ENCODE measurements at regions not wholly inside any gene's neighbourhood (a gene's known extent, or its start where the extent isn't known, plus 50 kb on each side); places are given as distances from the start of the nearest gene placed in this dataset.

GRCh38 chr22:27462190-27462589 lies 339.4 kb downstream of the MN1 start:
- DNase-seq (ENCODE audit: low read depth): no peak
- no peak for TF ChIP-seq CTCF (conservative IDR thresholded peaks at IDR 0.05; ENCODE audit: low read depth, low read length)
- no peak overlapping the region for H3K4me3 ChIP-seq (ENCODE audit: low read length)

- DNase-seq (ENCODE audit: low read depth): no peak
- no peak for TF ChIP-seq CTCF (conservative IDR thresholded peaks at IDR 0.05; ENCODE audit: low read depth, low read length)
- H3K4me3 ChIP-seq (ENCODE audit: low read length): no peak overlapping the region
Observed at GRCh38 chr22:27463121-27463660, 338.4 kb downstream of the MN1 start.

DNA sequence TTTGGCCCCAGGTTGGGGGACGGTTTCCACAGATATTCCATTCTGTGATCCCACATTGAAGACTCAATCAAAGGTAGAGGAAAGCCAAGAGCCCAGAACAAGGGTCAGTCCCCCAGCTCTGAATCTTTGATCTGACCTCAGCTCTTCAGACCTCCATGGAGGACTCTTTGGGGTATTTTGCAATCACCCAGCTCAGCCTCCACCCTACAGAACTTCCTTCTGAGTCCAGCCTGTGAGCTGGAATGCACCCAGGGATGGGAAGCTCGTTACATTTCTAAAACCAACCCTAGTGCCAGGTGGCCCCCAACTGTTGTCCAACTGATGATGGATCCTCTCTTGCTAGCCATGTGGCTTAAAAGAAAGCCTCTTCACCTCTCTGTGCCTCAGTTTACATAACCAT lies 335.3 kb downstream of the MN1 start:
- no peak for DNase-seq (ENCODE audit: low read depth)
- TF ChIP-seq CTCF (conservative IDR thresholded peaks at IDR 0.05; ENCODE audit: low read depth, low read length): no peak
- H3K4me3 ChIP-seq (ENCODE audit: low read length): no peak overlapping the region

DNA sequence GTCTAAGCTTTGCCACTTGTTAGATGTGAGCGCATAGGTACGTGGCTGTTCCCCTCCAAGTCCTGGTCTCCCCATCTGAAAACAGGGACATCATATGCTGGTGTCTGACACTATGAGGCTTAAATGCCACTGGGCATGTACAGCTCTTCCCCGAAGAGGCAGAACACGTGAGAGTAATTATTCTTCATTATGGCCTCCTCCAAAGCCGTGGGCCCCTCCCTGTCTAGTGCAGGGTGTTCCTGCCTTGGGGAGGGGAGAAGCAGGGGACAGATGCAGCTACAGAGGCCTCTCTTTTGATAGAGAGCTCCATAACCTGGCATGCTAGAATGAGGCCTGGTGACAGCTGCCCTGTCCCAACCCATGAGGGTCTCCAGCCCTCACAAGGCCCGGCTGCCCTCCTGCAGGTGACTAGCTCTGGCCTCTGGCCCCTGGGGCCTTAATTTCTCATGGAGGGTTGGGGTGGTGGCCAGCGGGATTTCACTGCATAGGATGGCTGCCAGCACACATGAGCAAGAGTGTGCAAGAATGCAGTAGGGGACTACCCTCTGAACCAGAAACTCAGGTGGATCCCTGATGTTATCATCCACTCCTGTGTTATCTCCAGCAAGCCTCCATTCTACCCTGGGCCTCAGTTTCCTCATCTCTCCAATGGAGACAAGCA lies 334.6 kb downstream of the MN1 start:
- no peak for DNase-seq (ENCODE audit: low read depth)
- TF ChIP-seq CTCF (conservative IDR thresholded peaks at IDR 0.05; ENCODE audit: low read depth, low read length): no peak

DNA sequence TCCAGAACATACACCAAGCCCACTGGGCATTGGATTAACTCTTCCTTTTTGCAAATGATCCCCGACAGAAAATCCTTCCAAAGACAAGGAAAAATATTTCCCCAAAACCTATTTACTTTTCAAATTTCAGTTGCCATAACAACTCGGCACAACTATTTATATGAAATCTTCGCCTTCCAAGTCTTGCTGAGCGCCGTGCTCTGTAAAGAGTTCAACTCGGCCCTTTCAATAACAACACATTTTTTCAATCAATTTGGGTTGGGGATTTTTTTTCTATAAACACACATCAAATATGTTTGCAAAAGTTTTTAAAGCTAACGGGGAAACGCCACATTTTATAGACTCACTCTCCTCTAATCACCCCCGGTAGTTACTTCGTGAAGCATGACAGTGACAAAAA lies 333.8 kb downstream of the MN1 start:
- no peak for TF ChIP-seq CTCF (conservative IDR thresholded peaks at IDR 0.05; ENCODE audit: low read depth, low read length)
- H3K4me3 ChIP-seq (ENCODE audit: low read length): no peak overlapping the region
- no peak for DNase-seq (ENCODE audit: low read depth)

More for the DNA sequence above, 334.6 kb downstream of the MN1 start:
- H3K4me3 ChIP-seq (ENCODE audit: low read length): no peak overlapping the region

DNA sequence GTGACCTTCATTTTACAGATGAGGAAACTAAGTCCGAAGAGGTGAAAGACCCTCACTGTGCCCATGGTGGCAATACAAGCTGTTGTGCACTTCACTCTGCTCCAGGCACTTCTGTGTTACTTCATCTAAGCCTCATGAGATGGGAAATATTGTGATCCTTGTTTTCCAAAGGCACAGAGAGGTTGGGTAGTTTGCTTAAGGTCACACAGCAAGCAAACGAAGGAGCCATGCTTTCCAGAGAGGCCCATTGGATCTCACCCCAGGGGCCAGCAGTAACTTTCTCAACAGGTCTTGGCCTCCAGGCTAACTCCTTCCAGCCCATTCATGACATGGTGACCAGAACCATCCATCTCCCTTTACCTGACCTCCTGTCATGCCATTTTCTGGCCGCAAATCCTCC lies 332.8 kb downstream of the MN1 start:
- no peak for TF ChIP-seq CTCF (conservative IDR thresholded peaks at IDR 0.05; ENCODE audit: low read depth, low read length)
- no peak overlapping the region for H3K4me3 ChIP-seq (ENCODE audit: low read length)
- DNase-seq (ENCODE audit: low read depth): no peak

- no peak for DNase-seq (ENCODE audit: low read depth)
- H3K4me3 ChIP-seq (ENCODE audit: low read length): no peak overlapping the region
- no peak for TF ChIP-seq CTCF (conservative IDR thresholded peaks at IDR 0.05; ENCODE audit: low read depth, low read length)
Observed at GRCh38 chr22:27470169-27470772, 331.3 kb downstream of the MN1 start.
